Neural progenitor cell (in vitro differentiated cells): ENCODE measurements at regions not wholly inside any gene's neighbourhood (a gene's known extent, or its start where the extent isn't known, plus 50 kb on each side); places are given as distances from the start of the nearest gene placed in this dataset.

Experiments
- DNase-seq: peaks from one replicate; pipeline ENCODE4 v3.0.0-alpha.2; 2016; ENCODE audit warnings: low spot score
- H2AFZ ChIP-seq: fragments of 200-600 bp; sonication (generic); replicated peaks from 2 replicates; pipeline ENCODE4 v1.6.1; 2016; ENCODE audit warnings: antibody characterized with exemption
- H3F3A ChIP-seq: fragments of 200-600 bp; sonication (generic); 2 replicates; pipeline ENCODE4 v1.6.1; 2016; ENCODE audit warnings: antibody characterized with exemption, low read depth
- H3K27ac ChIP-seq: fragments of 200-600 bp; sonication (generic); 2 replicates; pipeline ENCODE4 v1.5.1; 2016; ENCODE audit warnings: mild to moderate bottlenecking
- H3K27me3 ChIP-seq: fragments of 200-600 bp; sonication (generic); 2 replicates; pipeline ENCODE4 v1.6.1; 2016; ENCODE audit warnings: mild to moderate bottlenecking, moderate library complexity
- H3K36me3 ChIP-seq: fragments of 200-600 bp; sonication (generic); 2 replicates; pipeline ENCODE4 v1.5.1; 2016
- H3K4me1 ChIP-seq: fragments of 200-600 bp; sonication (generic); 2 replicates; pipeline ENCODE4 v1.6.1; 2016; ENCODE audit warnings: mixed run types
- H3K4me2 ChIP-seq: fragments of 200-600 bp; sonication (generic); 2 replicates; pipeline ENCODE4 v1.6.1; 2016
- H3K4me3 ChIP-seq: fragments of 200-600 bp; sonication (generic); 2 replicates; pipeline ENCODE4 v1.5.1; 2016
- H3K79me2 ChIP-seq: fragments of 200-600 bp; sonication (generic); 2 replicates; pipeline ENCODE4 v1.6.1; 2016; ENCODE audit warnings: low read depth
- H3K9ac ChIP-seq: fragments of 200-600 bp; sonication (generic); 2 replicates; pipeline ENCODE4 v1.6.1; 2016
- H3K9me3 ChIP-seq: fragments of 200-600 bp; sonication (generic); 2 replicates; pipeline ENCODE4 v1.5.1; 2016; ENCODE audit warnings: low read depth
- H4K20me1 ChIP-seq: fragments of 200-600 bp; sonication (generic); 2 replicates; pipeline ENCODE4 v1.6.1; 2016; ENCODE audit warnings: low read depth
- H3K27ac Mint-ChIP-seq: 3 replicates; pipeline ENCODE4 v1.8.0; 2021; ENCODE audit warnings: mixed read lengths
- H3K27me3 Mint-ChIP-seq: 2 replicates; pipeline ENCODE4 v1.8.0; 2022; ENCODE audit warnings: low read depth, mild to moderate bottlenecking, inconsistent platforms, moderate library complexity, mixed read lengths; ENCODE audit not compliant: insufficient read depth
- H3K36me3 Mint-ChIP-seq: 3 replicates; pipeline ENCODE4 v1.8.0; 2021; ENCODE audit warnings: mixed read lengths
- H3K4me1 Mint-ChIP-seq: 3 replicates; pipeline ENCODE4 v1.8.0; 2021; ENCODE audit warnings: mixed read lengths
- H3K4me3 Mint-ChIP-seq: 3 replicates; pipeline ENCODE4 v1.8.0; 2021; ENCODE audit warnings: mild to moderate bottlenecking, moderate library complexity, mixed read lengths
- H3K9me3 Mint-ChIP-seq: 3 replicates; pipeline ENCODE4 v1.8.0; 2020; ENCODE audit warnings: mixed read lengths
- CTCF ChIP-seq: fragments of 200-600 bp; sonication (generic); IDR thresholded peaks from 2 replicates; pipeline ENCODE4 v1.5.1; 2017; ENCODE audit warnings: antibody characterized with exemption, mild to moderate bottlenecking
- EZH2 ChIP-seq: fragments of 200-600 bp; sonication (generic); IDR thresholded peaks from 2 replicates; pipeline ENCODE4 v1.6.1; 2017; ENCODE audit warnings: antibody characterized with exemption, mild to moderate bottlenecking, moderate library complexity
- EZH2phosphoT487 ChIP-seq: fragments of 200-600 bp; sonication (generic); IDR thresholded peaks from 2 replicates; pipeline ENCODE4 v1.6.1; 2017; ENCODE audit warnings: antibody characterized with exemption

- peaks cover 2% of the 10 kb centered on the region for H3K9me3 ChIP-seq
- Mint-ChIP-seq H3K27me3 (peaks cover 11% of the 10 kb centered on the region), H3K36me3 (peaks cover 5% of the 10 kb centered on the region), H3K4me1 (no peaks in the 10 kb centered on the region), H3K9me3 (peaks cover 55% of the 10 kb centered on the region), H3K27ac (no peak overlapping the region), H3K4me3 (no peak overlapping the region)
- no peak overlapping the region for H3K9ac ChIP-seq
- H3K79me2 ChIP-seq, result no peaks in the 10 kb centered on the region
- TF ChIP-seq EZH2 (no peak), EZH2phosphoT487 (no peak), CTCF (no peak)
- H4K20me1 ChIP-seq, result no peaks in the 10 kb centered on the region
- no peak overlapping the region for H2AFZ ChIP-seq
- H3K4me2 ChIP-seq, result no peak overlapping the region
- no peak overlapping the region for H3K27ac ChIP-seq
- no peaks in the 10 kb centered on the region for H3K27me3 ChIP-seq
- no peak overlapping the region for H3K4me3 ChIP-seq
- H3K4me1 ChIP-seq, result no peaks in the 10 kb centered on the region
- no peaks in the 10 kb centered on the region for H3K36me3 ChIP-seq
- no peaks in the 10 kb centered on the region for H3F3A ChIP-seq
- DNase-seq, result no peak
These were observed 324.6 kb downstream of the TMEM121 start for GRCh38 chr14:105850853-105851581.

- Mint-ChIP-seq H3K27me3 (peaks cover 11% of the 10 kb centered on the region), H3K9me3 (peaks cover 52% of the 10 kb centered on the region), H3K36me3 (peaks cover 5% of the 10 kb centered on the region), H3K27ac (no peak overlapping the region), H3K4me3 (no peak overlapping the region), H3K4me1 (no peaks in the 10 kb centered on the region)
- TF ChIP-seq CTCF (no peak), EZH2phosphoT487 (no peak), EZH2 (no peak)
- Histone ChIP-seq H4K20me1 (no peaks in the 10 kb centered on the region), H3K27ac (no peak overlapping the region), H3K79me2 (no peaks in the 10 kb centered on the region), H2AFZ (no peak overlapping the region), H3K4me1 (no peaks in the 10 kb centered on the region), H3K36me3 (no peaks in the 10 kb centered on the region), H3K9me3 (peaks cover 2% of the 10 kb centered on the region), H3K9ac (no peak overlapping the region), H3K27me3 (no peaks in the 10 kb centered on the region), H3F3A (no peaks in the 10 kb centered on the region), H3K4me3 (no peak overlapping the region), H3K4me2 (no peak overlapping the region)
- DNase-seq, result no peak
These were observed 325.5 kb downstream of the TMEM121 start for GRCh38 chr14:105851716-105852377.

GRCh38 chr14:105852378-105853088 lies 326.1 kb downstream of the TMEM121 start:
- no peak for DNase-seq
- no peak overlapping the region for H3K4me3 Mint-ChIP-seq
- H3K9me3 ChIP-seq, result peaks cover 2% of the 10 kb centered on the region

More at GRCh38 chr14:105852378-105853088, 326.1 kb downstream of the TMEM121 start:
- Histone ChIP-seq H3K27me3 (no peaks in the 10 kb centered on the region), H3K79me2 (no peaks in the 10 kb centered on the region), H2AFZ (no peak overlapping the region), H4K20me1 (no peaks in the 10 kb centered on the region), H3K36me3 (no peaks in the 10 kb centered on the region), H3K4me2 (no peak overlapping the region), H3K9ac (no peak overlapping the region), H3K4me1 (no peaks in the 10 kb centered on the region), H3K27ac (no peak overlapping the region), H3K4me3 (no peak overlapping the region), H3F3A (no peaks in the 10 kb centered on the region)
- Mint-ChIP-seq H3K27me3 (peaks cover 13% of the 10 kb centered on the region), H3K9me3 (peaks cover 49% of the 10 kb centered on the region), H3K4me1 (no peaks in the 10 kb centered on the region), H3K36me3 (peaks cover 5% of the 10 kb centered on the region), H3K27ac (no peak overlapping the region)
- TF ChIP-seq EZH2, result no peak
- TF ChIP-seq CTCF, result no peak
- no peak for TF ChIP-seq EZH2phosphoT487
